K562 (cell line): ENCODE measurements at regions not wholly inside any gene's neighbourhood (a gene's known extent, or its start where the extent isn't known, plus 50 kb on each side); places are given as distances from the start of the nearest gene placed in this dataset.

Experiments used
- ATAC-seq: fragments of 200-7000 bp; cut with Tn5 transposase; 3 replicates; pipeline ENCODE4 v1.9.1; 2020; ENCODE audit warnings: moderate library complexity
- BruUV-seq: library from RNA; stranded (reverse); fragments of 400-500 nt; replicated peaks from 2 replicates; lab custom pipeline; 2021; lab: Mats Ljungman, UMichigan
- CTCF ChIA-PET: fragments of 300-600 bp; formaldehyde crosslinking; extraction: SDS; loops from one replicate; lab custom pipeline; 2021; ENCODE audit warnings: low intra/inter-chr PET ratio; lab: Yijun Ruan, JAX
- POLR2A ChIA-PET: fragments of 300-600, 350-650 bp; sonication (Branson Sonifier 250); formaldehyde crosslinking; extraction: SDS; loops from one replicate; lab custom pipeline; 2021; ENCODE audit warnings: antibody characterized with exemption, inconsistent platforms; lab: Yijun Ruan, JAX
- DNase-seq, 4 experiments: peaks; one replicate each; pipeline versions ENCODE4 v3.0.0 to v3.0.0-alpha.2; 2011 to 2018; ENCODE audit warnings: low spot score in 3 of 4, mixed read lengths in 3 of 4; ENCODE audit errors: extremely low read depth in 1 of 4
- FAIRE-seq: peaks from 2 replicates; lab custom pipeline; 2011; peaks lifted over from hg19 to GRCh38; lab: Jason Lieb, UNC
- H2AFZ ChIP-seq: 2 replicates; pipeline ENCODE4 v1.6.0; 2011; ENCODE audit warnings: low read depth, low read length, control low read depth, inconsistent platforms
- H3K27ac ChIP-seq: fragments of 200-600 bp; 3 replicates; pipeline ENCODE4 v1.8.0; 2011; ENCODE audit warnings: low read depth, mild to moderate bottlenecking, control low read depth, inconsistent platforms, low read length, moderate library complexity, mixed read lengths; ENCODE audit errors: extremely low read depth
- H3K27me3 ChIP-seq, 2 experiments: fragments of 300-600 bp in 1 of 2; 2 replicates in 1 of 2; 3 replicates in 1 of 2; pipeline versions ENCODE4 v1.6.0 to v1.8.0; 2011; ENCODE audit warnings: inconsistent platforms in 2 of 2, low read length in 2 of 2, mild to moderate bottlenecking in 1 of 2, mixed read lengths in 1 of 2, moderate library complexity in 1 of 2; ENCODE audit not compliant: control insufficient read depth in 2 of 2, insufficient read depth in 2 of 2
- H3K36me3 ChIP-seq: fragments of 300-600 bp; 3 replicates; pipeline ENCODE4 v1.8.0; 2011; ENCODE audit warnings: mild to moderate bottlenecking, low read length, inconsistent platforms; ENCODE audit not compliant: control insufficient read depth, insufficient read depth
- H3K4me1 ChIP-seq, 2 experiments: fragments of 200-600 bp in 1 of 2; replicated peaks in 1 of 2; 2 replicates in 1 of 2; 3 replicates in 1 of 2; pipeline versions ENCODE4 v1.5.1 to v1.8.0; 2011; ENCODE audit warnings: inconsistent platforms in 2 of 2, low read length in 2 of 2, mild to moderate bottlenecking in 1 of 2, mixed read lengths in 1 of 2, moderate library complexity in 1 of 2; ENCODE audit not compliant: control insufficient read depth in 2 of 2, insufficient read depth in 2 of 2
- H3K4me2 ChIP-seq: 2 replicates; pipeline ENCODE4 v1.6.1; 2011; ENCODE audit warnings: low read length, control low read depth, inconsistent platforms, mixed read lengths; ENCODE audit not compliant: insufficient read depth
- H3K4me3 ChIP-seq: fragments of 200-600 bp; sonication (generic), shearing (Covaris generic); 2 replicates; pipeline ENCODE4 v1.5.1; 2016; ENCODE audit warnings: control low read depth, inconsistent platforms
- H3K79me2 ChIP-seq: fragments of 200-600 bp; 3 replicates; pipeline ENCODE4 v1.8.0; 2011; ENCODE audit warnings: low read length, inconsistent platforms; ENCODE audit not compliant: control insufficient read depth, insufficient read depth
- H3K9ac ChIP-seq, 2 experiments: 2 replicates each; pipeline versions ENCODE4 v1.6.0 to v1.6.1; 2011; ENCODE audit warnings: low read depth in 2 of 2, low read length in 2 of 2, control low read depth in 1 of 2, inconsistent platforms in 1 of 2, mild to moderate bottlenecking in 1 of 2, mixed read lengths in 1 of 2; ENCODE audit not compliant: insufficient read depth in 1 of 2
- H3K9me1 ChIP-seq: one replicate; pipeline ENCODE4 v1.6.0; 2011; ENCODE audit warnings: inconsistent platforms, mild to moderate bottlenecking, low read length, moderate library complexity; ENCODE audit not compliant: control insufficient read depth, insufficient read depth
- H3K9me3 ChIP-seq: replicated peaks from 2 replicates; pipeline ENCODE4 v1.5.1; 2011; ENCODE audit warnings: low read depth, low read length, inconsistent platforms; ENCODE audit not compliant: control insufficient read depth, insufficient read depth
- H4K20me1 ChIP-seq: replicated peaks from 2 replicates; pipeline ENCODE4 v1.6.1; 2011; ENCODE audit warnings: low read length, inconsistent platforms, mixed read lengths; ENCODE audit not compliant: control insufficient read depth, insufficient read depth
- DPF2 ChIP-seq: fragments of 450-650 bp; IDR thresholded peaks from 2 replicates; pipeline ENCODE4 v1.6.1; 2016
- FOS ChIP-seq: IDR thresholded peaks from 3 replicates; pipeline ENCODE4 v1.6.1; 2011; ENCODE audit not compliant: insufficient read length; ENCODE audit errors: extremely low read depth
- HIVEP1 ChIP-seq: fragments of 250-450 bp; sonication (Bioruptor Pico); IDR thresholded peaks from 2 replicates; pipeline ENCODE4 v1.4.0; 2020; ENCODE audit warnings: mild to moderate bottlenecking
- MED1 ChIP-seq: sonication (generic); formaldehyde crosslinking; IDR thresholded peaks from 2 replicates; pipeline ENCODE4 v1.8.1; 2023; ENCODE audit warnings: missing genetic modification reagents, borderline replicate concordance
- ZNF561 ChIP-seq: fragments of 450-650 bp; formaldehyde crosslinking; conservative IDR thresholded peaks from 2 replicates; pipeline ENCODE4 v1.4.0; 2020; ENCODE audit warnings: mild to moderate bottlenecking, moderate library complexity
- WGBS: fragments of 100-300 bp; shearing (Covaris generic); methylation state at CpG from one replicate; pipeline ENCODE4 v1.1.6; 2016; ENCODE audit warnings: low coverage, mixed read lengths; ENCODE audit not compliant: insufficient coverage; ENCODE audit errors: missing lambda C conversion rate; 5-methylcytosine and 5-hydroxymethylcytosine counted together
- in situ Hi-C: fragments of 300-500 bp; cut with MboI; formaldehyde crosslinking; loops from 4 replicates; pipeline ENCODE4 v1.15.0; 2018; ENCODE audit warnings: inconsistent platforms, mixed read lengths
- intact Hi-C: fragments of 100-400 bp; cut with micrococcal nuclease; formaldehyde crosslinking; loops from 2 replicates; pipeline ENCODE4 v1.14.2; 2022
- TF ChIP-seq, protein P1 (sequence below): fragments of 250-450 bp; sonication (Bioruptor Pico); IDR thresholded peaks from 2 replicates; pipeline ENCODE4 v1.5.0; 2020; ENCODE audit warnings: mild to moderate bottlenecking
- TF ChIP-seq, protein P2 (sequence below), 3 experiments: IDR thresholded peaks in 2 of 3; conservative IDR thresholded peaks in 1 of 3; 2 replicates each; pipeline ENCODE4 v1.5.1; 2011 to 2012; ENCODE audit warnings: low read length in 3 of 3, mild to moderate bottlenecking in 3 of 3, control low read depth in 2 of 3, improper control_type of control experiment in 1 of 3, inconsistent platforms in 1 of 3, low read depth in 1 of 3, mixed read lengths in 1 of 3, moderate library complexity in 1 of 3; ENCODE audit not compliant: insufficient read depth in 2 of 3
- TF ChIP-seq, protein P3 (sequence below): fragments of 250-450 bp; sonication (Bioruptor Pico); IDR thresholded peaks from 2 replicates; pipeline ENCODE4 v1.9.0; 2021; ENCODE audit warnings: mild to moderate bottlenecking, inconsistent platforms

DNA sequence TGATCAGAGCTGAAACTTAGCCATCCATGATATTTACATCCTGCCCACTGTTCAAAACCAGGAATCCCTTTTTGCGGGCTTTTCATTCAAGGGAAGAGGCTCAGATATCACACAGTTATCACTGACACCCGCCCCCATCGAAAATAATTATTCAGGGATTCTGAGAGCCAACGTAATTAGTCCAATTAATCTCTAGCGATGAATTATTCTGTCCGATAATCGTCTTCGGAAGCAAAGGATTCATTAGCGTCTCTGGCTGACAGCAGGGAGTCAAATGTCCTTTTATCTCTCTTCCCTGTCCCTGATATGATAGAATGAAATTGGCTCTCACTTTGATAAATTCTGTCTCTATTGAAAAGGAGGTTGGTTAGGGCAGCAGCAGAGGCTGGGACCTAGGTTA, 140.4 kb upstream of the IPO9 start:
- Histone ChIP-seq H2AFZ (no peak overlapping the region), H4K20me1 (0 out of 2 replicates have a peak, but pooled peaks cover 6% of the 10 kb centered on the region), H3K9me1 (peaks cover 3% of the 10 kb centered on the region)
- CTCF ChIA-PET = no interaction called here
- FAIRE-seq (no peak), DNase-seq (no peak)
- TF ChIP-seq ZNF561 (CRISPR knock-in tag) (no peak), FOS (no peak), HIVEP1 (CRISPR knock-in tag) (no peak), MED1 (CRISPR knock-in tag) (no peak), DPF2 (no peak)
- TF ChIP-seq, protein P1, sequence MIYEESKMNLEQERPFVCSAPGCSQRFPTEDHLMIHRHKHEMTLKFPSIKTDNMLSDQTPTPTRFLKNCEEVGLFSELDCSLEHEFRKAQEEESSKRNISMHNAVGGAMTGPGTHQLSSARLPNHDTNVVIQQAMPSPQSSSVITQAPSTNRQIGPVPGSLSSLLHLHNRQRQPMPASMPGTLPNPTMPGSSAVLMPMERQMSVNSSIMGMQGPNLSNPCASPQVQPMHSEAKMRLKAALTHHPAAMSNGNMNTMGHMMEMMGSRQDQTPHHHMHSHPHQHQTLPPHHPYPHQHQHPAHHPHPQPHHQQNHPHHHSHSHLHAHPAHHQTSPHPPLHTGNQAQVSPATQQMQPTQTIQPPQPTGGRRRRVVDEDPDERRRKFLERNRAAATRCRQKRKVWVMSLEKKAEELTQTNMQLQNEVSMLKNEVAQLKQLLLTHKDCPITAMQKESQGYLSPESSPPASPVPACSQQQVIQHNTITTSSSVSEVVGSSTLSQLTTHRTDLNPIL (CRISPR knock-in tag) = no peak
- TF ChIP-seq, protein P2, sequence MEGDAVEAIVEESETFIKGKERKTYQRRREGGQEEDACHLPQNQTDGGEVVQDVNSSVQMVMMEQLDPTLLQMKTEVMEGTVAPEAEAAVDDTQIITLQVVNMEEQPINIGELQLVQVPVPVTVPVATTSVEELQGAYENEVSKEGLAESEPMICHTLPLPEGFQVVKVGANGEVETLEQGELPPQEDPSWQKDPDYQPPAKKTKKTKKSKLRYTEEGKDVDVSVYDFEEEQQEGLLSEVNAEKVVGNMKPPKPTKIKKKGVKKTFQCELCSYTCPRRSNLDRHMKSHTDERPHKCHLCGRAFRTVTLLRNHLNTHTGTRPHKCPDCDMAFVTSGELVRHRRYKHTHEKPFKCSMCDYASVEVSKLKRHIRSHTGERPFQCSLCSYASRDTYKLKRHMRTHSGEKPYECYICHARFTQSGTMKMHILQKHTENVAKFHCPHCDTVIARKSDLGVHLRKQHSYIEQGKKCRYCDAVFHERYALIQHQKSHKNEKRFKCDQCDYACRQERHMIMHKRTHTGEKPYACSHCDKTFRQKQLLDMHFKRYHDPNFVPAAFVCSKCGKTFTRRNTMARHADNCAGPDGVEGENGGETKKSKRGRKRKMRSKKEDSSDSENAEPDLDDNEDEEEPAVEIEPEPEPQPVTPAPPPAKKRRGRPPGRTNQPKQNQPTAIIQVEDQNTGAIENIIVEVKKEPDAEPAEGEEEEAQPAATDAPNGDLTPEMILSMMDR (IDR thresholded peaks at IDR 0.05 in 2 of 3, conservative IDR thresholded peaks at IDR 0.05 in 1 of 3; ENCODE audit: insufficient read depth in 2 of 3, low read depth in 1 of 3, low read length in 3 of 3) = no peak
- TF ChIP-seq, protein P3, sequence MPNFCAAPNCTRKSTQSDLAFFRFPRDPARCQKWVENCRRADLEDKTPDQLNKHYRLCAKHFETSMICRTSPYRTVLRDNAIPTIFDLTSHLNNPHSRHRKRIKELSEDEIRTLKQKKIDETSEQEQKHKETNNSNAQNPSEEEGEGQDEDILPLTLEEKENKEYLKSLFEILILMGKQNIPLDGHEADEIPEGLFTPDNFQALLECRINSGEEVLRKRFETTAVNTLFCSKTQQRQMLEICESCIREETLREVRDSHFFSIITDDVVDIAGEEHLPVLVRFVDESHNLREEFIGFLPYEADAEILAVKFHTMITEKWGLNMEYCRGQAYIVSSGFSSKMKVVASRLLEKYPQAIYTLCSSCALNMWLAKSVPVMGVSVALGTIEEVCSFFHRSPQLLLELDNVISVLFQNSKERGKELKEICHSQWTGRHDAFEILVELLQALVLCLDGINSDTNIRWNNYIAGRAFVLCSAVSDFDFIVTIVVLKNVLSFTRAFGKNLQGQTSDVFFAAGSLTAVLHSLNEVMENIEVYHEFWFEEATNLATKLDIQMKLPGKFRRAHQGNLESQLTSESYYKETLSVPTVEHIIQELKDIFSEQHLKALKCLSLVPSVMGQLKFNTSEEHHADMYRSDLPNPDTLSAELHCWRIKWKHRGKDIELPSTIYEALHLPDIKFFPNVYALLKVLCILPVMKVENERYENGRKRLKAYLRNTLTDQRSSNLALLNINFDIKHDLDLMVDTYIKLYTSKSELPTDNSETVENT (CRISPR knock-in tag) = no peak
- TF ChIP-seq, all 486 proteins: peak for 0
- in situ Hi-C loops = no loop called here
- POLR2A ChIA-PET = interaction anchor here (1.8 kb wide), 1 partner anchor 12 kb away, joined by 8 read pairs; no protein-coding TSS in a partner anchor
- ATAC-seq = no peak
- Histone ChIP-seq H3K4me1 (peaks cover 0 to 3% of the 10 kb centered on the region in 2 experiments; a peak in 2 of 5 replicates), H3K36me3 (no peaks in the 10 kb centered on the region), H3K9me3 (no peaks in the 10 kb centered on the region), H3K27me3 (peaks cover 0 to 8% of the 10 kb centered on the region in 2 experiments; a peak in 3 of 5 replicates), H3K4me2 (no peak overlapping the region), H3K9ac (no peak overlapping the region), H3K4me3 (no peak overlapping the region), H3K79me2 (no peaks in the 10 kb centered on the region; the same call in 2 of the 3 replicates), H3K27ac (no peak overlapping the region)
- intact Hi-C loops = no loop called here
- WGBS = 45% methylated on average over 9 of the region's 9 CpGs
- BruUV-seq = no TSS peak
